Rectal smooth muscle tissue (tissue), 1 donor: ENCODE measurements at regions not wholly inside any gene's neighbourhood (a gene's known extent, or its start where the extent isn't known, plus 50 kb on each side); places are given as distances from the start of the nearest gene placed in this dataset.

Experiments used
- H3K27ac ChIP-seq: one replicate; pipeline ENCODE4 v1.7.0; 2013; ENCODE audit warnings: low read depth, low read length, inconsistent platforms
- H3K27me3 ChIP-seq: one replicate; pipeline ENCODE4 v1.7.0; 2013; ENCODE audit warnings: low read length; ENCODE audit not compliant: control insufficient read depth, insufficient read depth
- H3K36me3 ChIP-seq: one replicate; pipeline ENCODE4 v1.7.0; 2013; ENCODE audit warnings: low read length; ENCODE audit not compliant: control insufficient read depth, insufficient read depth
- H3K4me1 ChIP-seq: one replicate; pipeline ENCODE4 v1.7.0; 2013; ENCODE audit warnings: low read length; ENCODE audit not compliant: control insufficient read depth, insufficient read depth
- H3K4me3 ChIP-seq: one replicate; pipeline ENCODE4 v1.7.0; 2013; ENCODE audit warnings: low read length
- H3K9ac ChIP-seq: one replicate; pipeline ENCODE4 v1.7.0; 2013; ENCODE audit warnings: low read length

DNA sequence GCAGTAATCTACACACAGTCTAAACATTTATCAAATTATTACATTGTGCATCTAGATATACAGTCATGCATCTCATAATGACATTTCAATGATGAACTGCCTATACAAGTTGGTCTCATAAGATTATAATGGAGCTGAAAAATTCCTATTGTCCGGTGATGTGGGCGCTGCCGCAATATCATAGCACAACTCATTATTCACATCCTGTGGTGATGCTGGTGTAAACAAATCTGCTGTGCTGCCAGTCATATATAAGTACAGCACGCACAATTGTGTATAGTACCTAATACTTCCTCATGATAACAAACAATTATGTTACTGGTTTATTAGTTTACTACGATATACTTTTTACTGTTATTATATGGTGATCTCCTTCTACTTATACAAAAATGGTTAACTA, 768.8 kb upstream of the NOVA1 start:
- Histone ChIP-seq H3K4me1 (no peaks in the 10 kb centered on the region), H3K27ac (no peak overlapping the region), H3K9ac (no peak overlapping the region), H3K36me3 (no peaks in the 10 kb centered on the region), H3K4me3 (no peak overlapping the region), H3K27me3 (no peaks in the 10 kb centered on the region)

- H3K9ac ChIP-seq: no peak overlapping the region
- H3K4me1 ChIP-seq: no peaks in the 10 kb centered on the region
- no peak overlapping the region for H3K27ac ChIP-seq
- H3K4me3 ChIP-seq: no peak overlapping the region
- H3K36me3 ChIP-seq: no peaks in the 10 kb centered on the region
- no peaks in the 10 kb centered on the region for H3K27me3 ChIP-seq
Measured at GRCh38 chr14:27367345-27367744, 769.5 kb upstream of the NOVA1 start.

DNA sequence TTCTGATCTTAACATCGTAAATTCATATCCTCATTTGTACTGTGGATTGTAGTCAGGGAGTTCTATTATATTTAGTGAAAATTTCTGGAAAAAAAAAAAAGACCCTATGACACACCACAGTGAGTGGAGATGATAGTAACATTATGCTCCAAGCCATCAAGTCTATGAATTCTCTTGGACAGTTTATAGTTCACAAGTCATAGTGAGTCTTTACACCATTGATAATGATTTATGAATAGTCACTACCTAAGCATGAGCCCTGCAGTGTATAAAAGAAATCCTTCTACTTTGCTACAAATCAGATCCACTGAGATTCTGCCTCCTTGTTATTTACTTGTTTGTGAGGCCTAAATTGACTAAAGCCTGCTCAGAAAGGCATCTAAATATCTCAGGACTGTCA, 772.2 kb upstream of the NOVA1 start:
- Histone ChIP-seq H3K4me3 (no peak overlapping the region), H3K4me1 (no peaks in the 10 kb centered on the region), H3K27me3 (no peaks in the 10 kb centered on the region), H3K27ac (no peak overlapping the region), H3K9ac (no peak overlapping the region), H3K36me3 (no peaks in the 10 kb centered on the region)

DNA sequence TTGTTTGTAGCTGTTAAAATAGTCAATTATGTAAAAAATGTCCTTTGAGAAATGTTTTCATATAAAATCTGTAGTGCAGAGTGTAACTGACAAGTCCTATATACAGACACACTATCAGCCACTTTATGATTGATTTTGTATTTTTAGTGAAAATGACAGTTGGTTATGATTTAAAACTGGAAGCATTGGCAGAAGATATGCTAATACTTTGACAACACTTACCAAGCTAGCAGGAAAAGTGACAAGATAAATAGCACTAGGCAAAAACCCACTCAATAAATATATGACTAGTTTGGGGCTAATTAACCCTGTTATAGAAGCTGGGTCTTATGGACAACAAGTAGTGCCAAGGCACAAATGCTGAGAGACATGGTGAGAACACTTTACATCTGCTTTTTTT, 772.9 kb upstream of the NOVA1 start:
- Histone ChIP-seq H3K4me1 (no peaks in the 10 kb centered on the region), H3K36me3 (no peaks in the 10 kb centered on the region), H3K27ac (no peak overlapping the region), H3K4me3 (no peak overlapping the region), H3K27me3 (no peaks in the 10 kb centered on the region), H3K9ac (no peak overlapping the region)

DNA sequence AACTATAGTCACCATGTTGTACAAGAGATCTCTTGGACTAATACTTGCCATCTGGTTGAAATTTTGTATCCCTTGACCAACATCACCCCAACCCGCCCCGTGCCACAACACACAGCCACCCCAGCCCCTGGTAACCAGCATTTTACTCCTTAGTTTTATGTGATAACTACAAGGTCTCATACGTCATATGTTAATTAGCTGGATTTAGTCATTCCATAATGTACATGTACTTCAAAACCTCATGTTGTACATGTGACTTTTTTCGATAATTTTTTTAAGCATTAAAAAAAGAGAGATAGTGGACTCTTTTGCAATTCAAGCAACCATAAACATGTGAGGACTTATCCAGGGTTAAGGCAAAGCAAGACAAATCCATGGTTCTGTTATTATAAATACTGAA, 773.4 kb upstream of the NOVA1 start:
- Histone ChIP-seq H3K27ac (no peak overlapping the region), H3K27me3 (no peaks in the 10 kb centered on the region)

GRCh38 chr14:27371868-27372267, 774.0 kb upstream of the NOVA1 start:
- Histone ChIP-seq H3K9ac (no peak overlapping the region), H3K4me1 (no peaks in the 10 kb centered on the region), H3K4me3 (no peak overlapping the region), H3K36me3 (no peaks in the 10 kb centered on the region), H3K27ac (no peak overlapping the region), H3K27me3 (no peaks in the 10 kb centered on the region)

More for the DNA sequence above, 773.4 kb upstream of the NOVA1 start:
- H3K36me3 ChIP-seq: no peaks in the 10 kb centered on the region
- no peaks in the 10 kb centered on the region for H3K4me1 ChIP-seq
- no peak overlapping the region for H3K9ac ChIP-seq
- no peak overlapping the region for H3K4me3 ChIP-seq

DNA sequence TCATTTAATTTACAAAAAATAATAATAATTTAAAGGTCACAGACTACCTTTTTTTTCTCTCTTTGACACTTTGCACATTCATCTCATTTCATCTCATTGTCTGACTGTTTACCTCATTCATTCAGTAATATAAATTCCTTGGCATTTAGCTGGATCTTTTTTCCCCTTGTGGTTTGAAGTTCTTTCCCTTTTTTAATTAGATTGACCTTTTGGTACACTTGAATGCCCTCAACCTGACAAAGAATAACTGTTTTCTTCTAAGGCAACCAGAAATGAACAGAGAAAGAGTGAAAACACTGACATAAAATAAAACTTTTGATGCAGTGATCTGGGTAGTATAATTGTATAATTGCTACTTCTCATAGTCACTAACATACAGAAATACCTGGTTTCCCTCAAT, 774.9 kb upstream of the NOVA1 start:
- Histone ChIP-seq H3K36me3 (no peaks in the 10 kb centered on the region), H3K27ac (no peak overlapping the region), H3K9ac (no peak overlapping the region), H3K4me1 (no peaks in the 10 kb centered on the region), H3K4me3 (no peak overlapping the region), H3K27me3 (no peaks in the 10 kb centered on the region)

GRCh38 chr14:27384124-27384523, 786.3 kb upstream of the NOVA1 start:
- no peak overlapping the region for H3K9ac ChIP-seq

GRCh38 chr14:27386391-27386790, 788.6 kb upstream of the NOVA1 start:
- Histone ChIP-seq H3K4me1 (no peaks in the 10 kb centered on the region), H3K9ac (no peak overlapping the region), H3K27me3 (no peaks in the 10 kb centered on the region), H3K27ac (no peak overlapping the region), H3K4me3 (no peak overlapping the region), H3K36me3 (no peaks in the 10 kb centered on the region)

More at GRCh38 chr14:27384124-27384523, 786.3 kb upstream of the NOVA1 start:
- no peaks in the 10 kb centered on the region for H3K36me3 ChIP-seq
- no peaks in the 10 kb centered on the region for H3K27me3 ChIP-seq
- no peaks in the 10 kb centered on the region for H3K4me1 ChIP-seq
- H3K4me3 ChIP-seq: no peak overlapping the region
- no peak overlapping the region for H3K27ac ChIP-seq

DNA sequence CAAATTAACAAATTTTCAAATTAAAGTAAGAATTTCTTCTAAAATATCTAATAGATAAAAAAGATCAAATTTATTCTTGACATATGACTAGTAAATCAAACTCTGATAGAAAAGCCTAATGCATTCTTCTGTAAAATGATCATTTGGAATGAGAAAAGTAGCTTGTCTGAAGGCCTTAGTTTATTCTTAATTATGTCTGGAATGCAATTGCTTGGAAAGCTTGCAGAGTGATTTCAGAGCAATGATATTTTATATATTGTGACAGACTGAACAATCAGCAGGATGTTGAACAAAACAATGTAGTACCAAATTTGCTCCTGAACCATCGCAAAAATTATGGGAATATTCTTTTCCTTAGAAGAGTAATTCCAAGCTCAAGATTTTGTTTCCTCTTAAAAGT, 789.6 kb upstream of the NOVA1 start:
- Histone ChIP-seq H3K27ac (no peak overlapping the region), H3K4me1 (no peaks in the 10 kb centered on the region), H3K4me3 (no peak overlapping the region), H3K27me3 (no peaks in the 10 kb centered on the region), H3K9ac (no peak overlapping the region), H3K36me3 (no peaks in the 10 kb centered on the region)

- Histone ChIP-seq H3K4me3 (no peak overlapping the region), H3K27ac (no peak overlapping the region), H3K4me1 (no peaks in the 10 kb centered on the region), H3K36me3 (no peaks in the 10 kb centered on the region), H3K9ac (no peak overlapping the region), H3K27me3 (no peaks in the 10 kb centered on the region)
Measured at GRCh38 chr14:27389402-27389801, 791.6 kb upstream of the NOVA1 start.

DNA sequence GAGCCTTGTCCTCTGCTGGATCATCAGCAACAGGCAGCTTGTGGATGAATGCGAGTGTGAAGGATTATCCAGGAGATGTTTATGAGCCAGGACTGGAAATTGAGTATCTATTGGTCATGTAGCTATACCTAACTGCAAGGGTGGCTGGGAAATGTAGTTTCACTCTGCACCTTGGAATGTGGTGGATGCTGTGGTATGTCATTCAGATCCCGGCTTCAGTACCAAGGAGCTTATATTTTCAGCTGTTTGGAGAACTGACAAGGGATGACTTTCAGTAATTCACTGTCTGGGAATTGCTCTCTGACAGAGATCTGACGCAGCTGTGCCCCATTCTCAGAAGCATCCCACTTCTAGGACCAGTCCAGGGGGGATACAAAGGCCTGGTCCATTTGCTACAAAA, 792.3 kb upstream of the NOVA1 start:
- Histone ChIP-seq H3K36me3 (no peaks in the 10 kb centered on the region), H3K4me1 (no peaks in the 10 kb centered on the region), H3K4me3 (no peak overlapping the region), H3K9ac (no peak overlapping the region), H3K27me3 (no peaks in the 10 kb centered on the region), H3K27ac (no peak overlapping the region)

- no peak overlapping the region for H3K9ac ChIP-seq
- H3K27ac ChIP-seq: no peak overlapping the region
- H3K36me3 ChIP-seq: no peaks in the 10 kb centered on the region
- H3K4me3 ChIP-seq: no peak overlapping the region
- H3K27me3 ChIP-seq: no peaks in the 10 kb centered on the region
- H3K4me1 ChIP-seq: no peaks in the 10 kb centered on the region
Measured at GRCh38 chr14:27391331-27391730, 793.5 kb upstream of the NOVA1 start.
